Fibroblast of mammary gland (primary cell): ENCODE measurements at regions not wholly inside any gene's neighbourhood (a gene's known extent, or its start where the extent isn't known, plus 50 kb on each side); places are given as distances from the start of the nearest gene placed in this dataset.
"Not testable (repeated sequence)": the region's sequence is repeated elsewhere in the genome, so short reads cannot be mapped to it uniquely, and the experiment has no call there.

ENCODE experiments used
- DNase-seq: peaks from one replicate; pipeline ENCODE4 v3.0.0-alpha.2; 2010; ENCODE audit warnings: low read depth
- H3K4me3 ChIP-seq: 2 replicates; pipeline ENCODE4 v1.5.1; 2011; ENCODE audit warnings: low read depth, mild to moderate bottlenecking, low read length, moderate library complexity; ENCODE audit not compliant: control insufficient read depth
- TF ChIP-seq, protein P1 (sequence below): conservative IDR thresholded peaks from 2 replicates; pipeline ENCODE4 v1.5.1; 2011; ENCODE audit warnings: low read depth, low read length, inconsistent platforms; ENCODE audit not compliant: control insufficient read depth, insufficient read depth

DNA sequence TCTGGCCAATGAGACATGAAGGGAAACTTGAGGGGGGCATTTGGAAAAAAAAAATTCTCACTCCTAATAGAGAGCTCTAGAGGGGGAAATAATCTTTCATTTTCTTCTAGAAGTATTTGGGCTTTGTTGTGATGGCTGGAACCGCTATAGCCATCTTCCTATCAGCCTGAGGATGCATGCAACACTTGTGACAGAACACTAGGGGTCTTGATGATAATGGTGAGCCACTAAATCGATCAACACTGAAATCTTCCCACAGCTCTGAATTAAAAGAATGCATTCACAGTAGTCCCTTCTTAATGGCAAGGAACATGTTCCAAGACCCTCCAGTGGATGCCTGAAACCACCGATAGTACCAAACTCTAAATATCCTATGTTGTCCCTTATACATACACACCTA, 325.3 kb downstream of the LNPK start:
- DNase-seq, result no peak
- TF ChIP-seq, protein P1, sequence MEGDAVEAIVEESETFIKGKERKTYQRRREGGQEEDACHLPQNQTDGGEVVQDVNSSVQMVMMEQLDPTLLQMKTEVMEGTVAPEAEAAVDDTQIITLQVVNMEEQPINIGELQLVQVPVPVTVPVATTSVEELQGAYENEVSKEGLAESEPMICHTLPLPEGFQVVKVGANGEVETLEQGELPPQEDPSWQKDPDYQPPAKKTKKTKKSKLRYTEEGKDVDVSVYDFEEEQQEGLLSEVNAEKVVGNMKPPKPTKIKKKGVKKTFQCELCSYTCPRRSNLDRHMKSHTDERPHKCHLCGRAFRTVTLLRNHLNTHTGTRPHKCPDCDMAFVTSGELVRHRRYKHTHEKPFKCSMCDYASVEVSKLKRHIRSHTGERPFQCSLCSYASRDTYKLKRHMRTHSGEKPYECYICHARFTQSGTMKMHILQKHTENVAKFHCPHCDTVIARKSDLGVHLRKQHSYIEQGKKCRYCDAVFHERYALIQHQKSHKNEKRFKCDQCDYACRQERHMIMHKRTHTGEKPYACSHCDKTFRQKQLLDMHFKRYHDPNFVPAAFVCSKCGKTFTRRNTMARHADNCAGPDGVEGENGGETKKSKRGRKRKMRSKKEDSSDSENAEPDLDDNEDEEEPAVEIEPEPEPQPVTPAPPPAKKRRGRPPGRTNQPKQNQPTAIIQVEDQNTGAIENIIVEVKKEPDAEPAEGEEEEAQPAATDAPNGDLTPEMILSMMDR, result peak; percentile 9
- H3K4me3 ChIP-seq, result no peak overlapping the region

DNA sequence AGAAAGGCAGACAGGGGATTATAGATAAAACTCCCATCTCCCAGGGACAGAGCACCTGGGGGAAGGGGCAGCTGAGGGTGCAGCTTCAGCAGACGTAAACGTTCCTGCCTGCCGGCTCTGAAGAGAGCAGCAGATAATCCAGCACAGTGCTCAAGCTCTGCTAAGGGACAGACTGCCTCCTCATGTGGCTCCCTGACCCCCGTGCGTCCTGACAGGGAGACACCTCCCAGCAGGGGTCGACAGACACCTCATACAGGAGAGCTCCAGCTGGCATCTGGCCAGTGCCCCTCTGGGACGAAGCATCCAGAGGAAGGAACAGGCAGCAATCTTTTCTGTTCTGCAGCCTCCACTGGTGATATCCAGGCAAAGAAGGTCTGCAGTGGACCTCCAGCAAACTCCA, 333.3 kb downstream of the LNPK start:
- H3K4me3 ChIP-seq, DNase-seq: not testable (repeated sequence)

DNA sequence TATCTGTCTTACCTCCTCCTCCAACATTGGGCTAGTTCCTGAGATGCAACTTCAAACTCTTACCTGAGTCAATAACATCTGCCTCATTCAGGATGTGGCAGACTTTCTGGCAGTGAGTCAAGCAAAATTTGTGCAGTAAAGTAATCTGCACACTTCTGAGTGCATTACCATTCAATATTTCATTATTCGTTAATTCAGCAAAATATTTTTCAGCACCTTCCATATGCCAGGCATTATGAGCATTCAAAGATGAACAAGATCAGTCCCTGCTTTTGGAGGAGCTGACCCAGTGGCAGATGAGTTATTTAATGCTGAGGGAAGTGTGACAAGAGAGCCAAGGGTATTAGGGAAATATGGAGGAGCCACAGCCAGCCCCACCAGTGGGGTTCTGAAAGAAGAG, 339.7 kb downstream of the LNPK start:
- no peak overlapping the region for H3K4me3 ChIP-seq
- TF ChIP-seq, protein P1, result no peak
- DNase-seq, result no peak

DNA sequence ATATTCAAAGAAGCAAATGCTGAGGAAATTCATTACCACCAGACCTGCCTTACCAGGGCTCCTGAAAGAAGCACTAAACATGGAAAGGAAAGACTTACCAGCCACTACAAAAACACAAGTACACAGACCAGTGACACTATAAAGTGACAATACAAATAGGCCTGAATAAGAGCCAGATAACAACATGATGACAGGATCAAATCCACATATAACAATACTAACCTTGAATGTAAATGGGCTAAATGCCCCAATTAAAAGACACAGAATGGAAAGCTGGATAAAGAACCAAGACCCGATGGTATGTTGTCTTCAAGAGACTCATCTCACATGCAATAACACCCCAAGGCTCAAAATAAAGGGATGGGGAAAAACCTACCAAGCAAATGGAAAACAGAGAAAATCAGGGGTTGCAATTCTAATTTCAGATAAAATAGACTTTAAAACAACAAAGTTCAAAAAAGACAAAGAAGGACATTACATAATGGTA, 353.4 kb downstream of the LNPK start:
- no peak overlapping the region for H3K4me3 ChIP-seq
- TF ChIP-seq, protein P1, result no peak
- no peak for DNase-seq

DNA sequence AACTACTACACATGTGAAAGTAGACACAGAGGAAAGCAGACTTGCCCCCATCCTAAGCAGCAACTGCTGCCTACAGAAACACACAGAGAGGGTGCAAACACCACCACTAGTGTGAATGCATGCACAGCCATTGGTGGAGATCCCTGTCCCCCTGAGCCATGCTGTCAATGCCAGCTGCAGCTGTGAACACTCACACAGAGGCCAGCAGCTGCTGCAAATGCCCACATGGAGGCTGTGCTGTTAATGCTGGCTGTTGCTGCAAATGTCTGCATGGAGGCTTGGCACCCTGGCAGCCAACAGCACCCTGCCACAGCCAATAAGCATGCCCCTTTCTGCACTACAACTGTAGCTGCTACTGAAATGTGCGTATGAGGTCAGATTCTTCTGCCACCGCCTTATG, 355.0 kb downstream of the LNPK start:
- H3K4me3 ChIP-seq, result no peak overlapping the region
- no peak for DNase-seq
- TF ChIP-seq, protein P1, result no peak

DNA sequence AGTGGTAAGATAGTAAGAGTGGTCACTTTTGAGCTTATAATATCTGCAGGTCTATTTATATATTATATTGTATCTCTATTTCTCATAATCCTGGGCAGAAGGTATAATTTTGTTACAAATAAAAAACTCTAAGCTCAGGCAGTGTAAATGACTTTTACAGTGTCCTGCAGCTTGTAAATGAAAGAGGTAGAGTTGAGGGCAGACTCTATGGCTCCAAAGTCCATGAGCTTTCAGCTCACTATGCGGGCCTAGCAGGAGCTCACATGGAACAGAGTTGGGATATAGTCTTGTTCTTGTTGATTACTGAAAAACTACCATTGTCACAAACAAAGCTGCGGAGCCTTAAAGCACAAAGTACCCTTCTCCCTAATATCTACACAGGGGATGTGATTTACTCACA, 361.4 kb downstream of the LNPK start:
- H3K4me3 ChIP-seq, result no peak overlapping the region
- DNase-seq, result no peak
- TF ChIP-seq, protein P1, result no peak

DNA sequence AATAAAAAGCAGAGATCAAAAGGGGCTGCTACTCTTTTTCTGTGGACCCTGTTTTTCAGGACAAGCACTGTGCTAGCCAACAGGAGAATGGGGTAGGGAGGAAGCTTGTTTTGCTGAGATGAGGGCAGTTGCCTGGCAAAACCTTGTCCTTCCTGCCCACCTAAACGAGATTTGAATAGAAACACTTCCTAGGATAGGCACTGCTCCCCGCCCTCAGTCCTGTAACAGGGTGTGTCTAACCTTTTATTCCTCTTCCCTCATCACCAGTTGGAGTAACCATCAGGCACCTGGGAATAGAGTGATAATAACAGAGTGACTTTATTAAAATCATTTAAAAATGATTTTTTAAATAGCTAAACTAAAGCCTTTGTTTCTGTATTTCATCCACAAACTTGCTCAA, 368.8 kb downstream of the LNPK start:
- DNase-seq, result no peak
- no peak overlapping the region for H3K4me3 ChIP-seq
- TF ChIP-seq, protein P1, result no peak
